ENCODE measurements at regions not wholly inside any gene's neighbourhood (a gene's known extent, or its start where the extent isn't known, plus 50 kb on each side); places are given as distances from the start of the nearest gene placed in this dataset.

- TF ChIP-seq, protein P1, sequence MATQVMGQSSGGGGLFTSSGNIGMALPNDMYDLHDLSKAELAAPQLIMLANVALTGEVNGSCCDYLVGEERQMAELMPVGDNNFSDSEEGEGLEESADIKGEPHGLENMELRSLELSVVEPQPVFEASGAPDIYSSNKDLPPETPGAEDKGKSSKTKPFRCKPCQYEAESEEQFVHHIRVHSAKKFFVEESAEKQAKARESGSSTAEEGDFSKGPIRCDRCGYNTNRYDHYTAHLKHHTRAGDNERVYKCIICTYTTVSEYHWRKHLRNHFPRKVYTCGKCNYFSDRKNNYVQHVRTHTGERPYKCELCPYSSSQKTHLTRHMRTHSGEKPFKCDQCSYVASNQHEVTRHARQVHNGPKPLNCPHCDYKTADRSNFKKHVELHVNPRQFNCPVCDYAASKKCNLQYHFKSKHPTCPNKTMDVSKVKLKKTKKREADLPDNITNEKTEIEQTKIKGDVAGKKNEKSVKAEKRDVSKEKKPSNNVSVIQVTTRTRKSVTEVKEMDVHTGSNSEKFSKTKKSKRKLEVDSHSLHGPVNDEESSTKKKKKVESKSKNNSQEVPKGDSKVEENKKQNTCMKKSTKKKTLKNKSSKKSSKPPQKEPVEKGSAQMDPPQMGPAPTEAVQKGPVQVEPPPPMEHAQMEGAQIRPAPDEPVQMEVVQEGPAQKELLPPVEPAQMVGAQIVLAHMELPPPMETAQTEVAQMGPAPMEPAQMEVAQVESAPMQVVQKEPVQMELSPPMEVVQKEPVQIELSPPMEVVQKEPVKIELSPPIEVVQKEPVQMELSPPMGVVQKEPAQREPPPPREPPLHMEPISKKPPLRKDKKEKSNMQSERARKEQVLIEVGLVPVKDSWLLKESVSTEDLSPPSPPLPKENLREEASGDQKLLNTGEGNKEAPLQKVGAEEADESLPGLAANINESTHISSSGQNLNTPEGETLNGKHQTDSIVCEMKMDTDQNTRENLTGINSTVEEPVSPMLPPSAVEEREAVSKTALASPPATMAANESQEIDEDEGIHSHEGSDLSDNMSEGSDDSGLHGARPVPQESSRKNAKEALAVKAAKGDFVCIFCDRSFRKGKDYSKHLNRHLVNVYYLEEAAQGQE (tag by site-specific recombination; IDR thresholded peaks at IDR 0.05) = no peak
- no peak for TF ChIP-seq ZNF777 (tag by site-specific recombination; IDR thresholded peaks at IDR 0.05; ENCODE audit: borderline replicate concordance)
- TF ChIP-seq PBX3 (CRISPR knock-in tag; IDR thresholded peaks at IDR 0.05) = no peak
- no peak for TF ChIP-seq CTCF (tag by site-specific recombination; IDR thresholded peaks at IDR 0.05)
- TF ChIP-seq ZNF146 (tag by site-specific recombination; IDR thresholded peaks at IDR 0.05) = no peak
- TF ChIP-seq ZNF274 (IDR thresholded peaks at IDR 0.05; ENCODE audit: low read length) = no peak
- TF ChIP-seq ZNF274 (tag by site-specific recombination; IDR thresholded peaks at IDR 0.05; ENCODE audit: borderline replicate concordance) = no peak
- no peak for TF ChIP-seq ZNF660 (tag by site-specific recombination; IDR thresholded peaks at IDR 0.05)
- TF ChIP-seq ZNF133 (tag by site-specific recombination; IDR thresholded peaks at IDR 0.05) = no peak
- no peak for TF ChIP-seq HOXA7 (CRISPR knock-in tag; IDR thresholded peaks at IDR 0.05; ENCODE audit: borderline replicate concordance)
- no peak for TF ChIP-seq ZNF473 (tag by site-specific recombination; IDR thresholded peaks at IDR 0.05)
- TF ChIP-seq, protein P2, sequence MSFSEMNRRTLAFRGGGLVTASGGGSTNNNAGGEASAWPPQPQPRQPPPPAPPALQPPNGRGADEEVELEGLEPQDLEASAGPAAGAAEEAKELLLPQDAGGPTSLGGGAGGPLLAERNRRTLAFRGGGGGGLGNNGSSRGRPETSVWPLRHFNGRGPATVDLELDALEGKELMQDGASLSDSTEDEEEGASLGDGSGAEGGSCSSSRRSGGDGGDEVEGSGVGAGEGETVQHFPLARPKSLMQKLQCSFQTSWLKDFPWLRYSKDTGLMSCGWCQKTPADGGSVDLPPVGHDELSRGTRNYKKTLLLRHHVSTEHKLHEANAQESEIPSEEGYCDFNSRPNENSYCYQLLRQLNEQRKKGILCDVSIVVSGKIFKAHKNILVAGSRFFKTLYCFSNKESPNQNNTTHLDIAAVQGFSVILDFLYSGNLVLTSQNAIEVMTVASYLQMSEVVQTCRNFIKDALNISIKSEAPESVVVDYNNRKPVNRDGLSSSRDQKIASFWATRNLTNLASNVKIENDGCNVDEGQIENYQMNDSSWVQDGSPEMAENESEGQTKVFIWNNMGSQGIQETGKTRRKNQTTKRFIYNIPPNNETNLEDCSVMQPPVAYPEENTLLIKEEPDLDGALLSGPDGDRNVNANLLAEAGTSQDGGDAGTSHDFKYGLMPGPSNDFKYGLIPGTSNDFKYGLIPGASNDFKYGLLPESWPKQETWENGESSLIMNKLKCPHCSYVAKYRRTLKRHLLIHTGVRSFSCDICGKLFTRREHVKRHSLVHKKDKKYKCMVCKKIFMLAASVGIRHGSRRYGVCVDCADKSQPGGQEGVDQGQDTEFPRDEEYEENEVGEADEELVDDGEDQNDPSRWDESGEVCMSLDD (tag by site-specific recombination; IDR thresholded peaks at IDR 0.05) = no peak
- no peak for TF ChIP-seq ZBTB20 (tag by site-specific recombination; IDR thresholded peaks at IDR 0.05)
- no peak for TF ChIP-seq GLIS2 (tag by site-specific recombination; IDR thresholded peaks at IDR 0.05)
These were observed 53.0 kb upstream of the ADTRP start for GRCh38 chr6:11831653-11832052.
